K562 (cell line): ENCODE measurements at regions not wholly inside any gene's neighbourhood (a gene's known extent, or its start where the extent isn't known, plus 50 kb on each side); places are given as distances from the start of the nearest gene placed in this dataset.

Source experiments
- ATAC-seq: fragments of 200-7000 bp; cut with Tn5 transposase; 3 replicates; pipeline ENCODE4 v1.9.1; 2020; ENCODE audit warnings: moderate library complexity
- BruUV-seq: library from RNA; stranded (reverse); fragments of 400-500 nt; replicated peaks from 2 replicates; lab custom pipeline; 2021; lab: Mats Ljungman, UMichigan
- CTCF ChIA-PET: fragments of 300-600 bp; formaldehyde crosslinking; extraction: SDS; loops from one replicate; lab custom pipeline; 2021; ENCODE audit warnings: low intra/inter-chr PET ratio; lab: Yijun Ruan, JAX
- POLR2A ChIA-PET: fragments of 300-600, 350-650 bp; sonication (Branson Sonifier 250); formaldehyde crosslinking; extraction: SDS; loops from one replicate; lab custom pipeline; 2021; ENCODE audit warnings: antibody characterized with exemption, inconsistent platforms; lab: Yijun Ruan, JAX
- DNase-seq, 4 experiments: peaks; one replicate each; pipeline versions ENCODE4 v3.0.0 to v3.0.0-alpha.2; 2011 to 2018; ENCODE audit warnings: low spot score in 3 of 4, mixed read lengths in 3 of 4; ENCODE audit errors: extremely low read depth in 1 of 4
- FAIRE-seq: peaks from 2 replicates; lab custom pipeline; 2011; peaks lifted over from hg19 to GRCh38; lab: Jason Lieb, UNC
- H2AFZ ChIP-seq: 2 replicates; pipeline ENCODE4 v1.6.0; 2011; ENCODE audit warnings: low read depth, low read length, control low read depth, inconsistent platforms
- H3K27ac ChIP-seq: fragments of 200-600 bp; 3 replicates; pipeline ENCODE4 v1.8.0; 2011; ENCODE audit warnings: low read depth, mild to moderate bottlenecking, control low read depth, inconsistent platforms, low read length, moderate library complexity, mixed read lengths; ENCODE audit errors: extremely low read depth
- H3K27me3 ChIP-seq, 2 experiments: fragments of 300-600 bp in 1 of 2; 2 replicates in 1 of 2; 3 replicates in 1 of 2; pipeline versions ENCODE4 v1.6.0 to v1.8.0; 2011; ENCODE audit warnings: inconsistent platforms in 2 of 2, low read length in 2 of 2, mild to moderate bottlenecking in 1 of 2, mixed read lengths in 1 of 2, moderate library complexity in 1 of 2; ENCODE audit not compliant: control insufficient read depth in 2 of 2, insufficient read depth in 2 of 2
- H3K36me3 ChIP-seq: fragments of 300-600 bp; 3 replicates; pipeline ENCODE4 v1.8.0; 2011; ENCODE audit warnings: mild to moderate bottlenecking, low read length, inconsistent platforms; ENCODE audit not compliant: control insufficient read depth, insufficient read depth
- H3K4me1 ChIP-seq, 2 experiments: fragments of 200-600 bp in 1 of 2; replicated peaks in 1 of 2; 2 replicates in 1 of 2; 3 replicates in 1 of 2; pipeline versions ENCODE4 v1.5.1 to v1.8.0; 2011; ENCODE audit warnings: inconsistent platforms in 2 of 2, low read length in 2 of 2, mild to moderate bottlenecking in 1 of 2, mixed read lengths in 1 of 2, moderate library complexity in 1 of 2; ENCODE audit not compliant: control insufficient read depth in 2 of 2, insufficient read depth in 2 of 2
- H3K4me2 ChIP-seq: 2 replicates; pipeline ENCODE4 v1.6.1; 2011; ENCODE audit warnings: low read length, control low read depth, inconsistent platforms, mixed read lengths; ENCODE audit not compliant: insufficient read depth
- H3K4me3 ChIP-seq: fragments of 200-600 bp; sonication (generic), shearing (Covaris generic); 2 replicates; pipeline ENCODE4 v1.5.1; 2016; ENCODE audit warnings: control low read depth, inconsistent platforms
- H3K79me2 ChIP-seq: fragments of 200-600 bp; 3 replicates; pipeline ENCODE4 v1.8.0; 2011; ENCODE audit warnings: low read length, inconsistent platforms; ENCODE audit not compliant: control insufficient read depth, insufficient read depth
- H3K9ac ChIP-seq, 2 experiments: 2 replicates each; pipeline versions ENCODE4 v1.6.0 to v1.6.1; 2011; ENCODE audit warnings: low read depth in 2 of 2, low read length in 2 of 2, control low read depth in 1 of 2, inconsistent platforms in 1 of 2, mild to moderate bottlenecking in 1 of 2, mixed read lengths in 1 of 2; ENCODE audit not compliant: insufficient read depth in 1 of 2
- H3K9me1 ChIP-seq: one replicate; pipeline ENCODE4 v1.6.0; 2011; ENCODE audit warnings: inconsistent platforms, mild to moderate bottlenecking, low read length, moderate library complexity; ENCODE audit not compliant: control insufficient read depth, insufficient read depth
- H3K9me3 ChIP-seq: replicated peaks from 2 replicates; pipeline ENCODE4 v1.5.1; 2011; ENCODE audit warnings: low read depth, low read length, inconsistent platforms; ENCODE audit not compliant: control insufficient read depth, insufficient read depth
- H4K20me1 ChIP-seq: replicated peaks from 2 replicates; pipeline ENCODE4 v1.6.1; 2011; ENCODE audit warnings: low read length, inconsistent platforms, mixed read lengths; ENCODE audit not compliant: control insufficient read depth, insufficient read depth
- POLR2B ChIP-seq: fragments of 450-650 bp; IDR thresholded peaks from 2 replicates; pipeline ENCODE4 v1.6.1; 2018; ENCODE audit warnings: low read depth; ENCODE audit not compliant: partially characterized antibody
- SMAD4 ChIP-seq: fragments of 250-450 bp; sonication (Bioruptor Pico); conservative IDR thresholded peaks from 2 replicates; pipeline ENCODE4 v1.8.0; 2021; ENCODE audit warnings: inconsistent platforms, mild to moderate bottlenecking, moderate library complexity
- SMARCE1 ChIP-seq: fragments of 450-650 bp; IDR thresholded peaks from 2 replicates; pipeline ENCODE4 v1.7.1; 2016; ENCODE audit warnings: mild to moderate bottlenecking
- SOX6 ChIP-seq: fragments of 450-650 bp; IDR thresholded peaks from 2 replicates; pipeline ENCODE4 v1.6.1; 2014; ENCODE audit warnings: mild to moderate bottlenecking
- ZBTB26 ChIP-seq: fragments of 450-650 bp; formaldehyde crosslinking; IDR thresholded peaks from 2 replicates; pipeline ENCODE4 v1.4.0; 2022; ENCODE audit warnings: missing genetic modification characterization
- ZNF449 ChIP-seq: fragments of 250-450 bp; sonication (Bioruptor Pico); IDR thresholded peaks from 2 replicates; pipeline ENCODE4 v1.8.0; 2022; ENCODE audit warnings: moderate library complexity, mild to moderate bottlenecking, inconsistent platforms
- WGBS: fragments of 100-300 bp; shearing (Covaris generic); methylation state at CpG from one replicate; pipeline ENCODE4 v1.1.6; 2016; ENCODE audit warnings: low coverage, mixed read lengths; ENCODE audit not compliant: insufficient coverage; ENCODE audit errors: missing lambda C conversion rate; 5-methylcytosine and 5-hydroxymethylcytosine counted together
- in situ Hi-C: fragments of 300-500 bp; cut with MboI; formaldehyde crosslinking; loops from 4 replicates; pipeline ENCODE4 v1.15.0; 2018; ENCODE audit warnings: inconsistent platforms, mixed read lengths
- intact Hi-C: fragments of 100-400 bp; cut with micrococcal nuclease; formaldehyde crosslinking; loops from 2 replicates; pipeline ENCODE4 v1.14.2; 2022

- no peaks in the 10 kb centered on the region for H3K27me3 ChIP-seq
- H3K9me3 ChIP-seq = no peaks in the 10 kb centered on the region
- H3K4me2 ChIP-seq = no peak overlapping the region
- FAIRE-seq = no peak
- H2AFZ ChIP-seq = no peak overlapping the region
- ChIA-PET CTCF (no interaction called here), POLR2A (no interaction called here)
- no peaks in the 10 kb centered on the region for H3K79me2 ChIP-seq
- intact Hi-C loops = no loop called here
- ATAC-seq = no peak
- no peaks in the 10 kb centered on the region for H3K36me3 ChIP-seq
- no peaks in the 10 kb centered on the region for H4K20me1 ChIP-seq
- no peak overlapping the region for H3K9ac ChIP-seq
- no peak for TF ChIP-seq ZBTB26 (CRISPR knock-in tag)
- TF ChIP-seq SMAD4 (CRISPR knock-in tag) = no peak
- no peak for TF ChIP-seq SOX6
- no peak for TF ChIP-seq SMARCE1
- no peak for TF ChIP-seq POLR2B
- no peak for TF ChIP-seq ZNF449
- in situ Hi-C loops = no loop called here
- no peak overlapping the region for H3K4me3 ChIP-seq
- WGBS = 0% methylated on average over 5 of the region's 5 CpGs
- no peak overlapping the region for H3K27ac ChIP-seq
- no peaks in the 10 kb centered on the region for H3K9me1 ChIP-seq
- BruUV-seq = no TSS peak
- no peak for DNase-seq
- H3K4me1 ChIP-seq = no peaks in the 10 kb centered on the region
These were observed 377.7 kb downstream of the TDRD15 start for GRCh38 chr2:21501376-21502027.
